Smooth muscle cell (in vitro differentiated cells): ENCODE measurements at regions not wholly inside any gene's neighbourhood (a gene's known extent, or its start where the extent isn't known, plus 50 kb on each side); places are given as distances from the start of the nearest gene placed in this dataset.

Experiments used
- DNase-seq: peaks from one replicate; lab custom pipeline; 2025; ENCODE audit not compliant: unreplicated experiment; lab: John Stamatoyannopoulos, UW
- H2AFZ ChIP-seq: fragments of 200-600 bp; sonication (generic); 2 replicates; pipeline ENCODE4 v1.6.0; 2016; ENCODE audit warnings: antibody characterized with exemption, low read depth, mild to moderate bottlenecking
- H3F3A ChIP-seq: fragments of 200-600 bp; sonication (generic); 2 replicates; pipeline ENCODE4 v1.6.0; 2017; ENCODE audit warnings: antibody characterized with exemption, low read depth
- H3K27ac ChIP-seq: fragments of 200-600 bp; sonication (generic); 2 replicates; pipeline ENCODE4 v1.5.1; 2016; ENCODE audit warnings: low read depth, mild to moderate bottlenecking
- H3K27me3 ChIP-seq: fragments of 200-600 bp; sonication (generic); 2 replicates; pipeline ENCODE4 v1.6.1; 2016; ENCODE audit warnings: low read depth, mild to moderate bottlenecking
- H3K36me3 ChIP-seq: fragments of 200-600 bp; sonication (generic); 2 replicates; pipeline ENCODE4 v1.5.1; 2016; ENCODE audit warnings: low read depth
- H3K4me1 ChIP-seq: fragments of 200-600 bp; sonication (generic); 2 replicates; pipeline ENCODE4 v1.5.1; 2016; ENCODE audit warnings: low read depth
- H3K4me2 ChIP-seq: fragments of 200-600 bp; sonication (generic); 2 replicates; pipeline ENCODE4 v1.6.0; 2016; ENCODE audit warnings: mild to moderate bottlenecking
- H3K4me3 ChIP-seq: fragments of 200-600 bp; sonication (generic); 2 replicates; pipeline ENCODE4 v1.5.1; 2016; ENCODE audit warnings: mild to moderate bottlenecking
- H3K79me2 ChIP-seq: fragments of 200-600 bp; sonication (generic); 2 replicates; pipeline ENCODE4 v1.6.0; 2016; ENCODE audit warnings: low read depth, mild to moderate bottlenecking
- H3K9ac ChIP-seq: fragments of 200-600 bp; sonication (generic); 2 replicates; pipeline ENCODE4 v1.6.0; 2016; ENCODE audit warnings: low read depth
- H3K9me3 ChIP-seq: fragments of 200-600 bp; sonication (generic); replicated peaks from 2 replicates; pipeline ENCODE4 v1.5.1; 2016; ENCODE audit warnings: low read depth
- H4K20me1 ChIP-seq: fragments of 200-600 bp; sonication (generic); 2 replicates; pipeline ENCODE4 v1.6.0; 2016; ENCODE audit warnings: low read depth
- CTCF ChIP-seq: fragments of 200-600 bp; sonication (generic); IDR thresholded peaks from 2 replicates; pipeline ENCODE4 v1.5.1; 2017; ENCODE audit warnings: borderline replicate concordance, mild to moderate bottlenecking, antibody characterized with exemption; ENCODE audit not compliant: insufficient read depth, poor library complexity, severe bottlenecking
- WGBS: methylation state at CpG from one replicate; pipeline ENCODE4 v1.1.7; 2016; ENCODE audit warnings: low lambda C conversion rate; 5-methylcytosine and 5-hydroxymethylcytosine counted together

GRCh38 chr11:122604621-122605020 is 50.9 kb upstream of the UBASH3B start:
- no peak overlapping the region for H2AFZ ChIP-seq
- no peaks in the 10 kb centered on the region for H3K9me3 ChIP-seq
- no peak for DNase-seq
- H3K4me3 ChIP-seq = no peak overlapping the region
- 98% methylated on average over 4 of the region's 4 CpGs for WGBS
- no peak for TF ChIP-seq CTCF
- no peaks in the 10 kb centered on the region for H4K20me1 ChIP-seq
- no peaks in the 10 kb centered on the region for H3K79me2 ChIP-seq
- H3K9ac ChIP-seq = no peak overlapping the region
- no peak overlapping the region for H3K27ac ChIP-seq
- no peaks in the 10 kb centered on the region for H3K27me3 ChIP-seq
- no peaks in the 10 kb centered on the region for H3K36me3 ChIP-seq
- peaks cover 8% of the 10 kb centered on the region for H3F3A ChIP-seq
- H3K4me1 ChIP-seq = no peaks in the 10 kb centered on the region
- H3K4me2 ChIP-seq = no peak overlapping the region

GRCh38 chr11:122601141-122602125 is 54.1 kb upstream of the UBASH3B start:
- peak overlapping the region; percentile 57 for H3K4me2 ChIP-seq
- no peaks in the 10 kb centered on the region for H3K79me2 ChIP-seq
- 44% methylated on average over 7 of the region's 7 CpGs for WGBS
- H3K27me3 ChIP-seq = no peaks in the 10 kb centered on the region
- no peaks in the 10 kb centered on the region for H4K20me1 ChIP-seq
- no peak for TF ChIP-seq CTCF
- no peak overlapping the region for H2AFZ ChIP-seq
- no peaks in the 10 kb centered on the region for H3K9me3 ChIP-seq
- no peak overlapping the region for H3K9ac ChIP-seq
- no peaks in the 10 kb centered on the region for H3K4me1 ChIP-seq
- H3K4me3 ChIP-seq = no peak overlapping the region
- peak overlapping the region; percentile 53 for H3K27ac ChIP-seq
- DNase-seq = no peak
- H3K36me3 ChIP-seq = no peaks in the 10 kb centered on the region
- peaks cover 8% of the 10 kb centered on the region for H3F3A ChIP-seq

- Histone ChIP-seq H3K9me3 (no peaks in the 10 kb centered on the region), H3K4me1 (no peaks in the 10 kb centered on the region)
- TF ChIP-seq CTCF = no peak
Measured at GRCh38 chr11:122600290-122600689, 55.2 kb upstream of the UBASH3B start.

More at GRCh38 chr11:122600290-122600689, 55.2 kb upstream of the UBASH3B start:
- Histone ChIP-seq H3K79me2 (no peaks in the 10 kb centered on the region), H3K27me3 (no peaks in the 10 kb centered on the region), H3K4me3 (no peak overlapping the region), H3K4me2 (no peak overlapping the region), H2AFZ (no peak overlapping the region), H3K27ac (no peak overlapping the region), H4K20me1 (no peaks in the 10 kb centered on the region), H3K9ac (no peak overlapping the region), H3F3A (peaks cover 8% of the 10 kb centered on the region), H3K36me3 (no peaks in the 10 kb centered on the region)
- DNase-seq = no peak
- WGBS = 86% methylated on average over 2 of the region's 2 CpGs
